B cell (primary cell): ENCODE measurements at regions not wholly inside any gene's neighbourhood (a gene's known extent, or its start where the extent isn't known, plus 50 kb on each side); places are given as distances from the start of the nearest gene placed in this dataset.

Experiments used
- CTCF ChIP-seq: fragments of 200-600 bp; IDR thresholded peaks from one replicate; pipeline ENCODE4 v1.8.0; 2022; ENCODE audit warnings: antibody characterized with exemption, mild to moderate bottlenecking
- EZH2 ChIP-seq: IDR thresholded peaks from 2 replicates; pipeline ENCODE4 v1.6.1; 2012; ENCODE audit warnings: borderline replicate concordance, low read depth, mild to moderate bottlenecking, moderate library complexity, low read length; ENCODE audit not compliant: insufficient read depth, poor library complexity, severe bottlenecking

GRCh38 chr21:15135867-15136629, 71.2 kb upstream of the NRIP1 start:
- no peak for TF ChIP-seq CTCF
- TF ChIP-seq EZH2: no peak
